ENCODE measurements at regions not wholly inside any gene's neighbourhood (a gene's known extent, or its start where the extent isn't known, plus 50 kb on each side); places are given as distances from the start of the nearest gene placed in this dataset.

DNA sequence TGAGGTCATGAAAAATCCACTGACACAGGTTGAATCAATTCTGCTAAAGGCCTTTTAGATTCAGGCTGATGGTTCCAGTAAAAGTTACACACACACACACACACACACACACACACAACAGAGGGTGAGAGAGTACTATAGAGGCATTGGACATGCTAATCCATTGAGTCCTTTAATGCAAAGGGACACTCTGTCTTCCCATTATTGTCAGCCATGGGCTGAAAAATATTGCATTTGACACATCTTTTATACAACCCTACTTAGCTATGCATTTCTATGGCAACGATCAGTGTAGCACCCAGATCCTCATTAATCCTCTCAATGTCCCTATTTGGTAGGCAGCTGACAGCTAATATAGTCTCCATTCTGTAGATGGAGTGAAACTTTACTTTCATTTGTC, 440.8 kb upstream of the RGPD4 start:
- DNase-seq, result no peak

- DNase-seq, result no peak
These were observed 434.4 kb upstream of the RGPD4 start for GRCh38 chr2:107392241-107392704.

GRCh38 chr2:107393516-107393915, 433.2 kb upstream of the RGPD4 start:
- peak; percentile 53 for DNase-seq

GRCh38 chr2:107398683-107399082, 428.0 kb upstream of the RGPD4 start:
- DNase-seq, result no peak

GRCh38 chr2:107402330-107402729, 424.4 kb upstream of the RGPD4 start:
- no peak for DNase-seq

DNA sequence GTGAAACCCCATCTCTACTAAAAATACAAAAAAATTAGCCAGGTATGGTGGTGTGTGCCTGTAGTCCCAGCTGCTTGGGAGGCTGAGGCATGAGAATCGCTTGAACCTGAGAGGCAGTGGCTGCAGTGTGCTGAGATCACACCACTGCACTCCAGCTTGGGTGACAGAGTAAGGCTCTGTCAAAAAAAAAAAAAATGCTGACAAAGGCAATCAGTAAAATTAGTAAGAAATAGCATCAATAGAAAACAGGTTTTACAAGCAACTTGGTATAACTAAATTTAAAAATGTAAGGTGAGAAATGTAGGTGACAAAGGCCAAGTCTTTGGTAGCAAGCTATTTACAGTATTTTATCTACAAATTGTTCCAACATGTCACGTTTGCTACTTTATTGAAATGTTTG, 421.4 kb upstream of the RGPD4 start:
- DNase-seq, result no peak

- no peak for DNase-seq
These were observed 419.7 kb upstream of the RGPD4 start for GRCh38 chr2:107407017-107407416.

- no peak for DNase-seq
These were observed 418.7 kb upstream of the RGPD4 start for GRCh38 chr2:107407974-107408373.

- DNase-seq, result no peak
These were observed 415.4 kb upstream of the RGPD4 start for GRCh38 chr2:107411267-107411666.

- DNase-seq, result peak; percentile 88
These were observed 414.3 kb upstream of the RGPD4 start for GRCh38 chr2:107412209-107412904.

- peak; percentile 91 for DNase-seq
These were observed 413.7 kb upstream of the RGPD4 start for GRCh38 chr2:107412981-107413380.

DNA sequence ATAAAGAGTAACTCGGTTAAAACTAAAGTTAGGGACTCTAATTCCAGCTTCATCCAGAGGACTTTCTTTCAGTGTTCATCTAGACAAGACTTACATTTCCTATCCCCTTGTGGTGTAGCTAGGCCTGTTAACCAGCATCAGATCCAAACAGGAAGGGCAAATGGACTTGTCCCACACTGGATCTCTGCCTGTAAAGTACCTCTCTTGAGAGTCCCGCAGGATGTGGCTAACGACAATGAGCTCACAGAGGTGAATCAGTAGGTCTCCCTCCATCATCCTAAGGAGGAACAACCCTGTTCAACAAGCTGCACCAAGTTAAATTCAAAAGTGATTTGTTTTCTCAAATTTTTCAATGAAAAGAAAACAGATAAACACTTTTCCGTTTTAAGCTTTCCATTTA, 412.3 kb upstream of the RGPD4 start:
- DNase-seq, result peak; percentile 20

GRCh38 chr2:107418708-107419107, 408.0 kb upstream of the RGPD4 start:
- DNase-seq, result no peak

- no peak for DNase-seq
These were observed 407.5 kb upstream of the RGPD4 start for GRCh38 chr2:107419191-107419590.

DNA sequence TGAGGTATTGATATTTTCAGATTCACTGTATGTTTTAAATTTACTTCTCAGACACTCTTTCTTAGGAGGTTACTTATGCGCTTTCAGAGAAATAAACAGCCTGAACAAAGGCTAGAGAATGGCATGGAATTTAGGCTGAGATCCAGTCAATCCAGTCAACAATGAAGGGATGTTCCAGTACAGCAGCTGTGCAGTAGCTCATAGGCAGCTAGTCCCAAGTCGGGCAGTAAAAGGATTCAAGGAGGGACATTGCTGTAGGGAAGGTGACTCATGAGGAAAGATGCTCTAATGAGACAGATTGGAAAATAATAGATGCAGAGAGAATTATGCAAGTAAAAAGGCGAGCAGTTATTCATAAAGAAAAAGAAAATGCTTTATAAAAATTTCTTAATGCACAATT, 397.9 kb upstream of the RGPD4 start:
- DNase-seq, result no peak

- no peak for DNase-seq
These were observed 396.7 kb upstream of the RGPD4 start for GRCh38 chr2:107430006-107430405.

GRCh38 chr2:107430596-107431266, 396.0 kb upstream of the RGPD4 start:
- peak; percentile 7 for DNase-seq

- DNase-seq, result no peak
These were observed 390.4 kb upstream of the RGPD4 start for GRCh38 chr2:107436281-107436680.

GRCh38 chr2:107437265-107437664, 389.4 kb upstream of the RGPD4 start:
- no peak for DNase-seq

GRCh38 chr2:107437807-107438206, 388.9 kb upstream of the RGPD4 start:
- DNase-seq, result peak; percentile 20

GRCh38 chr2:107448160-107448559, 378.5 kb upstream of the RGPD4 start:
- DNase-seq, result no peak

- DNase-seq, result no peak
These were observed 365.4 kb upstream of the RGPD4 start for GRCh38 chr2:107461301-107461700.

- no peak for DNase-seq
These were observed 364.5 kb upstream of the RGPD4 start for GRCh38 chr2:107462181-107462580.

DNA sequence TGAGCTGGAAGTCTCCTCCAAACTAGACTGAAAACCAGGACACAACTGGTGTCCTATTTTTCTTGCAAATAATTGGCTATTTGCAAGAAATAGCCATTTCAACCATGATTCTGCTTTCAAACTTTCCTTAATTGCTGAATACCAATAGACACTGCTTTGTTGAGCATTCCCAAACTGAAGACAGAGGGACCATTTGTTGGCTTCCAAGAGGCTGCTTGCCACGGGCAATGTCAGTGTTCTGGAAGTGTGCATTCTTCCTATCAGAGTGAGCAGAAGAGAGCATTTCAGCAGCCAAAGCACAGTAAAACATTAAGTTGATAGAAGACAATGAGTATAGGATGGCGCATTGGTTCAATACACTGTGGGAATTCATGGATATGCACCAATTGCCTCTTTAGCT, 360.5 kb upstream of the RGPD4 start:
- no peak for DNase-seq
